Prostate gland (tissue), 2 donors: ENCODE measurements at regions not wholly inside any gene's neighbourhood (a gene's known extent, or its start where the extent isn't known, plus 50 kb on each side); places are given as distances from the start of the nearest gene placed in this dataset.
"Not testable (repeated sequence)": the region's sequence is repeated elsewhere in the genome, so short reads cannot be mapped to it uniquely, and the experiment has no call there.

ENCODE experiments used
- DNase-seq: peaks from one replicate; pipeline ENCODE4 v3.0.0-alpha.2; 2019; ENCODE audit warnings: low spot score
- H3K27ac ChIP-seq, 2 donors: fragments of 200-600 bp; sonication (generic); 2 replicates each; pipeline ENCODE4 v1.5.1; 2017 to 2019
- H3K27me3 ChIP-seq: fragments of 200-600 bp; sonication (generic); replicated peaks from 2 replicates; pipeline ENCODE4 v1.5.1; 2019; ENCODE audit not compliant: insufficient read depth
- H3K36me3 ChIP-seq, 2 donors: fragments of 200-600 bp; sonication (generic); 1 replicate in 1 of 2; 2 replicates in 1 of 2; pipeline versions ENCODE4 v1.5.1 to v1.8.1; 2017 to 2019
- H3K4me1 ChIP-seq: fragments of 200-600 bp; sonication (generic); replicated peaks from 2 replicates; pipeline ENCODE4 v1.5.1; 2019
- H3K4me3 ChIP-seq, 2 donors: fragments of 200-600 bp; sonication (generic); 2 replicates each; pipeline ENCODE4 v1.5.1; 2017 to 2019
- H3K9me3 ChIP-seq: fragments of 200-600 bp; sonication (generic); 2 replicates; pipeline ENCODE4 v1.5.1; 2017
- POLR2A ChIP-seq: fragments of 450-650 bp; IDR thresholded peaks from one replicate; pipeline ENCODE4 v1.6.1; 2016; ENCODE audit warnings: antibody characterized with exemption, mild to moderate bottlenecking
- POLR2AphosphoS5 ChIP-seq: sonication (generic); formaldehyde crosslinking; IDR thresholded peaks from one replicate; pipeline ENCODE4 v1.6.1; 2017; ENCODE audit warnings: antibody characterized with exemption
- WGBS: methylation state at CpG from one replicate; pipeline ENCODE4 v1.1.5; 2018; 5-methylcytosine and 5-hydroxymethylcytosine counted together
- intact Hi-C: fragments of 100-400 bp; cut with DNase I; formaldehyde crosslinking; loops from one replicate; pipeline ENCODE4 v1.14.2; 2022
- small RNA-seq, 2 donors: library from RNA; depleted of rRNA; stranded (forward); fragments of <200 nt; gene quantifications; one replicate each; pipeline ENCODE3, GENCODE V24; 2016
- TF ChIP-seq, protein P1 (sequence below), 4 experiments: fragments of 200-600 bp in 2 of 4; fragments of 450-650 bp in 2 of 4; sonication (generic) in 2 of 4; IDR thresholded peaks; 1 replicate in 3 of 4; 2 replicates in 1 of 4; pipeline ENCODE4 v1.5.1; 2016 to 2019; ENCODE audit warnings: antibody characterized with exemption in 4 of 4, mild to moderate bottlenecking in 2 of 4, moderate library complexity in 2 of 4

DNA sequence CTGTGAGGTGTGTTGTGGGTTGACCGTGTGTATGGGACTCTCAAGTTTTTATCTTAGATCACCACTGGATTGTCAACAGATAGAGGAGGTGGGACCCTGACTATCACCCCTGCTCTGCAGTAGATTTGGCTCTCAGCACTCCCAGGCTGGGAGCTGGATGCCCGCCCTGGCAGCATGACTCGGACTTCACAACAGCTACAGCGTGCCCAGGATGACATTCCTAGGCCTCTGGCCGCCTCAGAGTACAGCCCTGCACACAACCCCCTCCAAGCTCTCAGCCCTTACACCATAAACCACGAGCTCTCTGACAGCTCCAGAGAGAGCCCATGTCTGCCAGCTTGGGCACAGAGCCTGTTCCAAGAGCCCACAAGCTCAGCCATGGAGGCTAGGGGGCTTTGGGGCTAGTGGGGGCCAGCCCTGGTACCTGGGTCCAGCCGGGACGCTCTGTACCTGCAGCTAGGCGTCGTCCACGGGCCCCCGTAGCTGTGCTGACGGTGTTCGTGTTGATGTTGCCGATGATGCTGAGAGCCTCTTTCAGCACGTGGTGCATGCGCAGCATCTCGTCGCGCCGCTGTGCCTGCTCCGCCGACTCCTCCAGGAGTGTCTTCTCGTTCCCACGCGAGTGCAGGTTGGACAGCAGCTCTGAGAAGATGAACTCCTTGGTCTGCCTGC, 66.1 kb upstream of the LYSMD4 start:
- DNase-seq, H3K36me3 ChIP-seq, H3K9me3 ChIP-seq, H3K27me3 ChIP-seq, H3K27ac ChIP-seq, H3K4me3 ChIP-seq, H3K4me1 ChIP-seq, intact Hi-C loops: not testable (repeated sequence)
- WGBS: 86% methylated on average over 24 of the region's 26 CpGs

- H3K9me3 ChIP-seq, H3K36me3 ChIP-seq, H3K4me3 ChIP-seq, intact Hi-C loops, DNase-seq, H3K27ac ChIP-seq, H3K27me3 ChIP-seq, H3K4me1 ChIP-seq: not testable (repeated sequence)
- 64% methylated on average over 7 of the region's 21 CpGs for WGBS
Observed at GRCh38 chr15:99796940-99797870, 64.0 kb upstream of the LYSMD4 start.

GRCh38 chr15:99791881-99792807, 58.9 kb upstream of the LYSMD4 start:
- intact Hi-C loops, H3K27me3 ChIP-seq, H3K36me3 ChIP-seq, H3K27ac ChIP-seq, H3K4me3 ChIP-seq, H3K9me3 ChIP-seq, DNase-seq, H3K4me1 ChIP-seq: not testable (repeated sequence)
- WGBS: 84% methylated on average over 21 of the region's 22 CpGs

DNA sequence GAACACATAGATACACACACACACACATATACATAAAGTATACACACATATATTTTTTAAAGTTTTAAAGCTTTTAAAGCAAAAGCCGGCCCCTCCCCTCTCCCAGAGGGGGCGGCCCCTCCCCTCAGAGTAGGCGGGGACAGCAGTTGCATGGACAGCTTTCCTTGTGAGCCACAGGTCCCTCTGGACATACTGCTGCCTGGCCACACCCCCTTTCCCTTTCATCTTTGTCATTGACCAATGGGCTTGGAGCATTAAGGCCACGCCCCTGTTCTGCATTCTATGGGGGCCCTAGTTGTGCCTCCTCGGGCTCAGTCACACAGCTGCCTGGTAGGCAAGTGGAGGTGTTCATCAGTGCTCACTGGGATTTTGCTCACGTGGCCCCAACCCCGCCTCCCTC, 57.5 kb upstream of the LYSMD4 start:
- H3K9me3 ChIP-seq, H3K27ac ChIP-seq, intact Hi-C loops, H3K36me3 ChIP-seq, H3K4me3 ChIP-seq, H3K4me1 ChIP-seq, H3K27me3 ChIP-seq, DNase-seq: not testable (repeated sequence)
- 90% methylated on average over 7 of the region's 7 CpGs for WGBS

GRCh38 chr15:99788156-99788555, 54.9 kb upstream of the LYSMD4 start:
- H3K27ac ChIP-seq: no peak overlapping the region
- no peak for DNase-seq
- H3K27me3 ChIP-seq: no peaks in the 10 kb centered on the region
- TF ChIP-seq POLR2A (no peak), POLR2AphosphoS5 (no peak)
- TF ChIP-seq, protein P1, sequence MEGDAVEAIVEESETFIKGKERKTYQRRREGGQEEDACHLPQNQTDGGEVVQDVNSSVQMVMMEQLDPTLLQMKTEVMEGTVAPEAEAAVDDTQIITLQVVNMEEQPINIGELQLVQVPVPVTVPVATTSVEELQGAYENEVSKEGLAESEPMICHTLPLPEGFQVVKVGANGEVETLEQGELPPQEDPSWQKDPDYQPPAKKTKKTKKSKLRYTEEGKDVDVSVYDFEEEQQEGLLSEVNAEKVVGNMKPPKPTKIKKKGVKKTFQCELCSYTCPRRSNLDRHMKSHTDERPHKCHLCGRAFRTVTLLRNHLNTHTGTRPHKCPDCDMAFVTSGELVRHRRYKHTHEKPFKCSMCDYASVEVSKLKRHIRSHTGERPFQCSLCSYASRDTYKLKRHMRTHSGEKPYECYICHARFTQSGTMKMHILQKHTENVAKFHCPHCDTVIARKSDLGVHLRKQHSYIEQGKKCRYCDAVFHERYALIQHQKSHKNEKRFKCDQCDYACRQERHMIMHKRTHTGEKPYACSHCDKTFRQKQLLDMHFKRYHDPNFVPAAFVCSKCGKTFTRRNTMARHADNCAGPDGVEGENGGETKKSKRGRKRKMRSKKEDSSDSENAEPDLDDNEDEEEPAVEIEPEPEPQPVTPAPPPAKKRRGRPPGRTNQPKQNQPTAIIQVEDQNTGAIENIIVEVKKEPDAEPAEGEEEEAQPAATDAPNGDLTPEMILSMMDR (IDR thresholded peaks at IDR 0.05): no peak
- H3K4me1 ChIP-seq: no peaks in the 10 kb centered on the region
- H3K36me3 ChIP-seq: no peaks in the 10 kb centered on the region
- H3K9me3 ChIP-seq: no peaks in the 10 kb centered on the region
- no peak overlapping the region for H3K4me3 ChIP-seq
- intact Hi-C loops: no loop called here
- WGBS: 82% methylated on average over 2 of the region's 2 CpGs

DNA sequence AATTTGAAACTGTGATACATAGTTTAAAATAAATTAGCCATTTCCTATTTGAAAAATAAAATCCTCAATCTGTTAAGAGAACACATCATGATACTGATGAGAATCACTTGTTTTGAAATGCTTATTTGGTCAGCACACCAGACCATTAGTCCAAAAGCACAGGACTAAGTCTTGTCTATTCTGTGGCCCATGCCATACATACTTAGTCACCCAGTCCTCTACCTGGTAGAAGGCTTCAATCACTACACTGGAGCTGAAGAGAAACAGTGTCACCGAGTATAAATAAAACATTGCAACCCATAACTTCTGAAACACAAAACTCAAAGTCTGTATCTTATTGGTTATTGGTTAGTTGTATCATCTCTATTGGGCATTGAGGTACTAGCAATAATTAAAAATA, 51.6 kb upstream of the LYSMD4 start:
- H3K27ac ChIP-seq, DNase-seq, H3K27me3 ChIP-seq, H3K4me3 ChIP-seq, H3K9me3 ChIP-seq, intact Hi-C loops, H3K4me1 ChIP-seq, H3K36me3 ChIP-seq: not testable (repeated sequence)
- 93% methylated on average over 1 of the region's 1 CpG for WGBS

DNA sequence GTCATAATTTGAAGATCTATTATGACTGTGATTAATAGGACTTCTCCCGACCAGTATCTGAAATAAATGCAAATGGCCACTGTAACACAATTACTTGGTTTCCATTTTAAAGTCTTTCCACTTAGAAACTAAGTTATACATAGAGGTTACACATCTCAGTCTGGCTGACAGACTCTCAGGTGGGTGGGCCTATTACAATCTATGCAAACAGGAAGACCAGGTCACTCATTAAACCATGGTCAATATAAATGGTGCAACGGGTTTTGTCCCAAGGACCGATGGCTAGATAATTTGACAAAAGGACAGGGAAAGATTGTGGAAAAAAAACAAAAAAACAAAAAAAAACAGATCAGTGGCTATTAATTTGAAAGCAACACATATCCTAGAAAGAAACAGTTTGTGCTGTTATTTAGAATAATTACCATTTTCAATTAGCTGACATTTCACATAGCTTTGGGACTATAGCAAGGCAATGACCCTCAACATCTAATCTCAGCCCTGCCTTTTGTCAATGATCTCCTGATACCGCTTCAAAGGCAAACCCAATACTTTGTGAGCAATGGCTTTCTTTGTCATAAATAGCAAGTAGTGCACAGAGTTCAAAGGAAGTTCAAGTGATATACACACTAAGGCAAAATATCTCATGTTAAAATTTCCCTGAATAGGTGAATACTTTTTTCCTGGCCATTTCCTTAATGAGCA, 50.8 kb upstream of the LYSMD4 start:
- DNase-seq, H3K27me3 ChIP-seq, H3K27ac ChIP-seq, intact Hi-C loops, H3K36me3 ChIP-seq, H3K4me1 ChIP-seq, H3K9me3 ChIP-seq, H3K4me3 ChIP-seq: not testable (repeated sequence)
- WGBS: 59% methylated on average over 4 of the region's 4 CpGs

Small RNA genes lying in the stretch of these regions (small RNA-seq; reads per million reads assigned to genes)
- gene RN7SL484P: 0 reads per million in 2 donors
